Fibroblast of lung (primary cell): ENCODE measurements at regions not wholly inside any gene's neighbourhood (a gene's known extent, or its start where the extent isn't known, plus 50 kb on each side); places are given as distances from the start of the nearest gene placed in this dataset.

Source experiments
- DNase-seq, 2 donors: peaks; one replicate each; pipeline versions ENCODE4 v3.0.0 to v3.0.0-alpha.2; 2010; ENCODE audit warnings: low read depth in 2 of 2
- H2AFZ ChIP-seq: 2 replicates; pipeline ENCODE4 v1.5.1; 2012; ENCODE audit warnings: low read length, control low read depth, inconsistent platforms
- H3K27ac ChIP-seq: 2 replicates; pipeline ENCODE4 v1.5.1; 2011; ENCODE audit warnings: low read length, control low read depth; ENCODE audit not compliant: insufficient read depth
- H3K27me3 ChIP-seq: 2 replicates; pipeline ENCODE4 v1.5.1; 2011; ENCODE audit warnings: mild to moderate bottlenecking, low read length; ENCODE audit not compliant: control insufficient read depth, insufficient read depth
- H3K36me3 ChIP-seq: 2 replicates; pipeline ENCODE4 v1.5.1; 2011; ENCODE audit warnings: low read length; ENCODE audit not compliant: control insufficient read depth, insufficient read depth
- H3K4me1 ChIP-seq: 2 replicates; pipeline ENCODE4 v1.5.1; 2011; ENCODE audit warnings: low read length; ENCODE audit not compliant: control insufficient read depth, insufficient read depth; ENCODE audit errors: extremely low read depth
- H3K4me2 ChIP-seq: 2 replicates; pipeline ENCODE4 v1.5.1; 2011; ENCODE audit warnings: low read length, control low read depth; ENCODE audit not compliant: insufficient read depth; ENCODE audit errors: extremely low read depth
- H3K4me3 ChIP-seq, 4 experiments: fragments of 200-600 bp in 1 of 4; sonication (generic) in 1 of 4; replicated peaks in 1 of 4; 2 replicates each; pipeline ENCODE4 v1.5.1; 2011 to 2016; ENCODE audit warnings: low read length in 4 of 4, low read depth in 3 of 4, mild to moderate bottlenecking in 3 of 4, control low read depth in 2 of 4, inconsistent platforms in 1 of 4, mixed read lengths in 1 of 4; ENCODE audit not compliant: insufficient read depth in 1 of 4; ENCODE audit errors: control extremely low read depth in 1 of 4
- H3K79me2 ChIP-seq: 2 replicates; pipeline ENCODE4 v1.5.1; 2012; ENCODE audit warnings: mild to moderate bottlenecking, low read length, inconsistent platforms; ENCODE audit not compliant: control insufficient read depth, insufficient read depth
- H3K9ac ChIP-seq: 2 replicates; pipeline ENCODE4 v1.5.1; 2011; ENCODE audit warnings: mild to moderate bottlenecking, low read length, control low read depth; ENCODE audit not compliant: insufficient read depth
- H3K9me3 ChIP-seq: 2 replicates; pipeline ENCODE4 v1.5.1; 2012; ENCODE audit warnings: low read depth, low read length; ENCODE audit not compliant: control insufficient read depth, insufficient read depth
- H4K20me1 ChIP-seq: 2 replicates; pipeline ENCODE4 v1.5.1; 2011; ENCODE audit warnings: low read length; ENCODE audit not compliant: control insufficient read depth, insufficient read depth; ENCODE audit errors: extremely low read depth
- EZH2 ChIP-seq: IDR thresholded peaks from 2 replicates; pipeline ENCODE4 v1.5.1; 2012; ENCODE audit warnings: low read length, control low read depth, mild to moderate bottlenecking; ENCODE audit errors: missing control alignments
- TF ChIP-seq, protein P1 (sequence below), 2 donors: IDR thresholded peaks in 1 of 2; conservative IDR thresholded peaks in 1 of 2; 1 replicate in 1 of 2; 2 replicates in 1 of 2; pipeline ENCODE4 v1.5.1; 2011 to 2012; ENCODE audit warnings: low read length in 2 of 2, control low read depth in 1 of 2, inconsistent platforms in 1 of 2, low read depth in 1 of 2, mild to moderate bottlenecking in 1 of 2

DNA sequence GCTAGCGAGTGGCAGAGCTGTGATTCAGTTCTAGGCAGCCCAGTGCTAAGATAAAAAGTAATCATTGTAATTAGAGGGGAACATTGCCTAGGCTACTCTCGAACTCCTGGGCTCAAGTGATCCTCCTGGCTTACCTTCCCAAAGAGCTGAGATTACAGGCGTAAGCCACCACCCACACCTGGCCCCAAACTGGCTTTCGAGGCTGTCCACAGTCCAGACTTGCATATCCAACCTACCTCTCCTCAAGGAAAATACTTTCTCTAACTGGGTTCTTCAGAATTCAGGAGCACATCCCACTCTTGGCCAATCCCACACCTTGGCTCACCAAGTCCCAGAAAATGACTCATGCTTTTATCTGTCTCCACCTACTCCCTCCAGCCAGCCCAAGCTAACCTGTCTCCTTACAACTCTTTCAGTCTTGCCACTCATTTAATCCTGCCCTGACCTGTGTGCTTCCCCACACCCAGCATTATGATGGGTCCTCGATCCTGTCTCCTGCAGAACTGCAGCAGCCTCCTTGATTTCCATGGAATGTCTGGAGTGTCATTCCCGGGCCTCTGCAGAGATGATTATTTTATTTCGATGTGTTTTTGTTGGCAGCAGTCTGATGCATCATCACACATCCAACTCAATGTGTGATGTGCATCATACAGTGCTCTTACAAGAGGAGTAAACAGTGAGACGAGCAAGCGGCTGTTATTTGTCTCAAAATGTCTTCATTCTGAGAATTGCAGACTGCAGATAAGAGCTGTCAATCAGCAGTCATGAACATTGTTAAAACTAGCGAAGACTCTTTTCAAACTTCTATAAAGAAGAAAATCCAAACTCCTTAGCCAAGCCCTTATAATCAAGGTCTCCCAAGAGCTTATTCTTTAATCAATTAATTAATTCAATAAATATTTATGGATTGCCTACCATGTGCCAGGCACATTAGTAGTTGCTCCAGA is 167.3 kb downstream of the SEC61B start:
- no peak overlapping the region for H2AFZ ChIP-seq
- no peak overlapping the region for H3K9ac ChIP-seq
- no peaks in the 10 kb centered on the region for H3K36me3 ChIP-seq
- H3K27ac ChIP-seq = no peak overlapping the region
- H3K9me3 ChIP-seq = no peaks in the 10 kb centered on the region
- no peak overlapping the region for H3K4me2 ChIP-seq
- H4K20me1 ChIP-seq = no peaks in the 10 kb centered on the region
- peaks cover 4% of the 10 kb centered on the region for H3K4me1 ChIP-seq
- peak in 1 of 2 donors; percentile 70 for DNase-seq
- H3K79me2 ChIP-seq = no peaks in the 10 kb centered on the region
- TF ChIP-seq, protein P1, sequence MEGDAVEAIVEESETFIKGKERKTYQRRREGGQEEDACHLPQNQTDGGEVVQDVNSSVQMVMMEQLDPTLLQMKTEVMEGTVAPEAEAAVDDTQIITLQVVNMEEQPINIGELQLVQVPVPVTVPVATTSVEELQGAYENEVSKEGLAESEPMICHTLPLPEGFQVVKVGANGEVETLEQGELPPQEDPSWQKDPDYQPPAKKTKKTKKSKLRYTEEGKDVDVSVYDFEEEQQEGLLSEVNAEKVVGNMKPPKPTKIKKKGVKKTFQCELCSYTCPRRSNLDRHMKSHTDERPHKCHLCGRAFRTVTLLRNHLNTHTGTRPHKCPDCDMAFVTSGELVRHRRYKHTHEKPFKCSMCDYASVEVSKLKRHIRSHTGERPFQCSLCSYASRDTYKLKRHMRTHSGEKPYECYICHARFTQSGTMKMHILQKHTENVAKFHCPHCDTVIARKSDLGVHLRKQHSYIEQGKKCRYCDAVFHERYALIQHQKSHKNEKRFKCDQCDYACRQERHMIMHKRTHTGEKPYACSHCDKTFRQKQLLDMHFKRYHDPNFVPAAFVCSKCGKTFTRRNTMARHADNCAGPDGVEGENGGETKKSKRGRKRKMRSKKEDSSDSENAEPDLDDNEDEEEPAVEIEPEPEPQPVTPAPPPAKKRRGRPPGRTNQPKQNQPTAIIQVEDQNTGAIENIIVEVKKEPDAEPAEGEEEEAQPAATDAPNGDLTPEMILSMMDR (conservative IDR thresholded peaks at IDR 0.05 in 1 of 2, IDR thresholded peaks at IDR 0.05 in 1 of 2; ENCODE audit: low read depth in 1 of 2, low read length in 2 of 2) = no peak
- no peak for TF ChIP-seq EZH2
- H3K4me3 ChIP-seq = no peak overlapping the region
- no peaks in the 10 kb centered on the region for H3K27me3 ChIP-seq

DNA sequence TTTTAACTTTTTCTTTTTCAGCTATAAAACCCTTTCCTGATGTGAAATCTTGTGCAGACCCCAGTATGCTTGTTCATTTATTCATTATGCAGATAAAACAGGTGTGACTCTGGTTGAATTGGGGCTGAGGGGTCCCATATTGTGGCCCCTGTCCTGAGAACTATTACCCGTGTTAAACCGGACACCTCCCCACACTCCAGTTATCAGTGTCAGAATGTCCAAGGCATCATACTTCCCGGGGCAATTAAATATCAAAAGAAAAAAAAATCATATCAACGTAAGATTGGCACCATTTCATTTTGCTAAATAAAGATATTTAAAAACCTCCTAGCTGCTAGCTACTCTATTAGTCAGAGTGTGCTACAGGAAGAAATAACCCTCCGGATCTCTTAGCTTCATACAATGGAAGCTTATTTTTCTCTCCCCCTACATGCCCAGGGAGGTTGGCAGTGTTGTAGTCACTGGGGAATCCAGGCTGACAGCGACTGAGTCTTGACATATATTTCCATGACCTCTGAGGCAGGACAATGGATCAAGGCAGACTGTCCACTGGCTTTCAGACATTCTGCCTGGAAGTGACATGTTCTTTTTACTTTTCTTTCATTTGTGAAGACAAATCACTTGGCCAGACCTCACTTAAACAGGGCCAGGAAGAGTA is 170.0 kb downstream of the SEC61B start:
- no peak overlapping the region for H3K27ac ChIP-seq
- H3K79me2 ChIP-seq = no peaks in the 10 kb centered on the region
- H3K4me3 ChIP-seq = no peak overlapping the region
- no peak for TF ChIP-seq EZH2
- TF ChIP-seq, protein P1 (conservative IDR thresholded peaks at IDR 0.05 in 1 of 2, IDR thresholded peaks at IDR 0.05 in 1 of 2; ENCODE audit: low read depth in 1 of 2, low read length in 2 of 2) = no peak
- no peak overlapping the region for H3K9ac ChIP-seq
- no peaks in the 10 kb centered on the region for H3K4me1 ChIP-seq
- no peaks in the 10 kb centered on the region for H3K9me3 ChIP-seq
- DNase-seq = peak in 1 of 2 donors; percentile 21
- no peaks in the 10 kb centered on the region for H3K27me3 ChIP-seq
- H2AFZ ChIP-seq = no peak overlapping the region
- H3K4me2 ChIP-seq = no peak overlapping the region
- H4K20me1 ChIP-seq = no peaks in the 10 kb centered on the region
- no peaks in the 10 kb centered on the region for H3K36me3 ChIP-seq

DNA sequence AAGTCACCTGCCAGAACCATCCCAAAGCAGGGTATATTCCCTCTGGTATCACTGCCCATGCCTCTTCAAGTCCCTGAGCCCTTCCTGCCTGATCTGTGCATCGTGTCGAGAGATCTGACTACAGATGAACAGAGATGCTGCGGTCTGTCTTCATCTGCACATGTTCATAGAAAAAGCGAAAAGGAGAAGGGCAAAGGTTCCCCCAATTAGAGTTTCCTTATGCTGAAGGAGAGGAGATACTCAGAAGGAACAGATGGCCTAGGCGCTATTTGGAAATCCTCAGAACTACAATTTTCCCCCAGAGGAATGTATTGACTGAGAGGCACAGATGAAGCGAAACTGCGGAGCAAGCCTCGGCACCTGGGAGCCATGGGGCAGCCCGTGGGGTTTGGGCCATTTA is 170.9 kb downstream of the SEC61B start:
- no peak overlapping the region for H2AFZ ChIP-seq
- TF ChIP-seq, protein P1 (conservative IDR thresholded peaks at IDR 0.05 in 1 of 2, IDR thresholded peaks at IDR 0.05 in 1 of 2; ENCODE audit: low read depth in 1 of 2, low read length in 2 of 2) = no peak
- no peak for TF ChIP-seq EZH2
- H3K9ac ChIP-seq = no peak overlapping the region
- DNase-seq = no peak
- H4K20me1 ChIP-seq = no peaks in the 10 kb centered on the region
- no peaks in the 10 kb centered on the region for H3K9me3 ChIP-seq
- no peak overlapping the region for H3K27ac ChIP-seq
- no peaks in the 10 kb centered on the region for H3K36me3 ChIP-seq
- no peaks in the 10 kb centered on the region for H3K27me3 ChIP-seq
- H3K4me3 ChIP-seq = no peak overlapping the region
- no peaks in the 10 kb centered on the region for H3K79me2 ChIP-seq
- no peak overlapping the region for H3K4me2 ChIP-seq
- H3K4me1 ChIP-seq = no peaks in the 10 kb centered on the region
